ENCODE measurements at regions not wholly inside any gene's neighbourhood (a gene's known extent, or its start where the extent isn't known, plus 50 kb on each side); places are given as distances from the start of the nearest gene placed in this dataset.

GRCh38 chr14:84610086-84610485, 919.9 kb upstream of the FLRT2 start:
- no peak for DNase-seq (ENCODE audit: low read depth)

GRCh38 chr14:84622357-84622756, 907.6 kb upstream of the FLRT2 start:
- no peak for DNase-seq (ENCODE audit: low read depth)

DNA sequence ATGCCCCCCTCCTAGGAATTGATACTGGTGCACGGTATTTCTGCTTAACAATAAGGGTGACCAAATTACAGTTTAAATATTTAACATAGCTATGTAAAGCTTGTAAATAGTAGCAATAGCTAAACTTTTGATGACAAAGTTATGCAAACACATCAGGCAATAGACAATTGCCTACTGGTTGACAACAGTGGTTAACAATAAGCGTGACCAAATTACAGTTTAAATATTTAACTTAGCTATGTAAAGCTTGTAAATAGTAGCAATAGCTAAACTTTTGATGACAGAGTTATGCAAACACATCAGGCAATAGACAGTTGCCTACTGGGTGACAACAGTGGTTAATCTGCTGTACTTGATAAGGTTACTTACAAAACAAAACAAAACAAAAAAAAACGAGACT, 886.5 kb upstream of the FLRT2 start:
- no peak for DNase-seq (ENCODE audit: low read depth)

- DNase-seq (ENCODE audit: low read depth), result no peak
Measured at GRCh38 chr14:84646786-84647500, 883.0 kb upstream of the FLRT2 start.

- no peak for DNase-seq (ENCODE audit: low read depth)
Measured at GRCh38 chr14:84655014-84655413, 874.9 kb upstream of the FLRT2 start.

DNA sequence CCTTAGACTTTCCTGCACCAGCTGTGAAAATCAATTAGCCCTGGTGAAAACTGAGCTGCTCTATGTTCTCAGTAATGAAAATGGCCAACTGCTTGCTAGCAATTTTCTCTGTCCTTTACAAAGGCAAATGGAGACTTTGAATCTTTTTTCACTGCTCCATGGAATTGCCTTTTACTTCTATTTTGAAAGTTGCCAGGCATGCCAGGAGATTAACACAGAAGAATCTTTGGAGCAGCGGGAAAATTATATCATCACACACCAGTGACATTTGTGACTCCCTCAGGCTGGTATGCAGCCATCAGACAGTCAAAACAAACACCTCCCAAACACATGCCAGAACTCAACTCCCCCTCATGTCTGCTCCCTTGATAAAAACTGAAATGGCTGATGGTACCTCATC, 872.0 kb upstream of the FLRT2 start:
- DNase-seq (ENCODE audit: low read depth), result no peak

- DNase-seq (ENCODE audit: low read depth), result no peak
Measured at GRCh38 chr14:84670796-84671195, 859.1 kb upstream of the FLRT2 start.

DNA sequence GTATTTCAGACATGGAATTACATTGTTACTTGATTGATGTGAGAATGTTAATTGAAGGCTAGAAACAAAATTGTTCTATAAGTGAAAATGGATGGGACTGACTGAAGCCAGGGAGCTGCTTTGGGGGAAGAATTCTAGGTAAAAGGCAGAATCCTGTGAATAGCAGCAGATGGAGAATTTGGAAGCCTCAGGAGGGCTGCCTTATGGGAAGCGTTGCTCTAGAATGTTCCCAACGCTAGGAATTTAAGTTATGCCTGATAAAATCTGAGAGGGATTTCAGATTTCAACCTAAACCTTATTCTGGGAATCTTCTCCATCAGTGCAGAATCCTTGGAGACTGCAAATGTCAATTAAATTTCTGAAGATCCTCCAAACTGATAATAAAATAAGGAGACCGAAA, 858.2 kb upstream of the FLRT2 start:
- DNase-seq (ENCODE audit: low read depth), result no peak

GRCh38 chr14:84674636-84675035, 855.3 kb upstream of the FLRT2 start:
- no peak for DNase-seq (ENCODE audit: low read depth)

GRCh38 chr14:84686550-84686949, 843.4 kb upstream of the FLRT2 start:
- DNase-seq (ENCODE audit: low read depth), result no peak

DNA sequence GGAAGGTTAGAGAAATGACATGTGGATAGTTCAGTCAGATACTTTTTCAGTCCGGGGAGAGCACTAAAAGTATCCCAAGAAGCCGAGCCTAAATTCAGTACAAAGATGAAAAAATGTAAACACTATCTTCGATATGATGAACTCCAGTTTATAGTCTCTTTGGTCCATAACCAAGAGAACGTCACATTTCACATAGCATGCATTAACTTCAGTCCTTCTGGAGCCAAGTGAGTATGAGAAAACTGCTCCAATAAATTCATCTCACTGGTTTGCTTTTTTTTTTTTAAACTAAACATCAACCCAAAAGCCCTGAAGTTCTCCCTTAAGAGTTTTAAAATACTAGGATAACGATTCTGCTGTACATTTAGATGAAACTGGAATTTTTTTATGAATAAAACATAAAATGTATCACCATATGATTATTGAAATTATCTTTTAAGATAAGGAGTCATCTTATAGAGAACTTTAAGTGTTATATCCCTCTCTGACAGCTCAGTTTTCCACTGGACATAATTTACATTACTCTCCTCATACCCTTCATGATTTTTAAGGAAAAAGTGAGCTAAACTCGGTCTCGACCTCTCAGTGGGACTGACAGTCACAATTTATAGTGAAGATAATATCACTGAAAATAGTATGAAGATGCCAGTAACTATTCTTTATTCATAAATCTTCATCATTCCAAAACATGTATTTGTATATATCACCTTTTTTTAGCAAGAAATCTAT, 841.5 kb upstream of the FLRT2 start:
- DNase-seq (ENCODE audit: low read depth), result no peak

- DNase-seq (ENCODE audit: low read depth), result no peak
Measured at GRCh38 chr14:84694161-84694560, 835.8 kb upstream of the FLRT2 start.

- DNase-seq (ENCODE audit: low read depth), result no peak
Measured at GRCh38 chr14:84704601-84705000, 825.3 kb upstream of the FLRT2 start.

GRCh38 chr14:84707830-84708229, 822.1 kb upstream of the FLRT2 start:
- DNase-seq (ENCODE audit: low read depth), result no peak

DNA sequence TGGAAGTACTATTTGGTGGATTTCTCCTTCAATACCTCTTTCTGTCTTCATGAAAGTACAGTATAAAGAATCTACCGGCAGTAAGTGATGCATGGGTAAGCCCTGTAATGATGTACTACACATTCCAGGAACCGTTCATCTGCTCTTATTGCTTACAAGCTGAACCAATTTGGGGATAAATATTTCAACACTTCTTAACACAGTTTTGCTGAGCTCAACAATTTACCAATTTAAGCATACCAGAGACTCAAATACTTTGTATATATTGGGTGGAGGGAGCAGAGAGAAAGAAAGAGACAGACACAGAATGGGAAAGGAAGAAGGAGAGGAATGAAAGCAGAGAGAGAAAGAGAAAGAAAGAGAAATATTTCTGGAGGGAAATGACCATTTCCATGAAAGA, 821.1 kb upstream of the FLRT2 start:
- DNase-seq (ENCODE audit: low read depth), result no peak

- no peak for DNase-seq (ENCODE audit: low read depth)
Measured at GRCh38 chr14:84726471-84726870, 803.5 kb upstream of the FLRT2 start.

DNA sequence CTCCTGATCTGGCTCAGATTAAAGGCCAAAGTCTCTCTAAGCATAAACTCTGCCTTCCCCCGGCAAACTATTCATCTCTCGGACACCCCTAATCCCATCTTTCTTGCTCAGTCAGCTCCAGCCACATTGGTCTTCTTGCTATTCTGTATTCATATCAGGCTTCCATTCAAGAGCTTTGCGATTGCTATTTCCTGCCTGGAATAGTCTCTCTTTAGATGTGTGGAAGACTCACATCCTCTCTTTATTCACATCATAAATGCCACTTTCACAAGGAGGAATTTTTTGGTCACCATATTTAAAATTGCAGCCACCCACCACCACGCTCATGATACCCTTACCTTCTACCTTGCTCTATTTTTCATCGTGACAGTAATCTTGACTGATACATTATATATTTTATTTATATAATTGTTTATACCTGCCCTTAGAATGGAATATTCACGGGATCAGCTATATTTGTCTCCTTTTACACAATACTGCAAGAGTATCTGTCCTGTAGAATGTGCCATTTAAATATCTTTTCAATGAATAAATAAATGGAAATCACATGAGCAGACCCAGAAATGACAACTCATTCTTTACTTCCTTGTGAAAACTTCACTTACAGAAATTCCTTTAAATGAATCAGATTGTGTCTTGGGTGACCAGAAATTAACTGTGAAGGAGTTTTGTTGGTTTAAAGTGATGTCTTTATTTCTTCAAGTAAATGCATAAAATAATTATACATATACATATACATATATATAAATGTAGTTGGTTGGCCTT, 780.6 kb upstream of the FLRT2 start:
- DNase-seq (ENCODE audit: low read depth), result no peak

DNA sequence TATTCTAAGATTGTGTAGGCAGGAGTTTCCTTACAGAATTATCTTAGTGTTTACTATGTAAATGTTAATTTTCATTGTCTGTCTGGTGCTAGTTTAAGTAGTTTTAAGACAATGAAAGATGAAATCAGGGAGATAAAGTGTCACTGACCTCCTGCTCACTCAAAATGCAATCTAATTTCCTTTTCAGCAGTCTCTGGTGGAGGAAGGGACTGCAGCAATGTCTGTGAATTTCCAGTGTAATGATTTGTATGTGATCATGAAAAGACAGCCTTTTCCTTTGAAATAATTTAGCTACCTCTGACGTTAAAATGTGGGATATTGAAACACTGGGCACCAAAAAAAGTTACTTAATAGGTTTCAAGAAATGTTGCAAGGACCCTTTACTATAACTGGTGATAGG, 779.7 kb upstream of the FLRT2 start:
- DNase-seq (ENCODE audit: low read depth), result no peak

GRCh38 chr14:84750763-84751554, 779.0 kb upstream of the FLRT2 start:
- no peak for DNase-seq (ENCODE audit: low read depth)

DNA sequence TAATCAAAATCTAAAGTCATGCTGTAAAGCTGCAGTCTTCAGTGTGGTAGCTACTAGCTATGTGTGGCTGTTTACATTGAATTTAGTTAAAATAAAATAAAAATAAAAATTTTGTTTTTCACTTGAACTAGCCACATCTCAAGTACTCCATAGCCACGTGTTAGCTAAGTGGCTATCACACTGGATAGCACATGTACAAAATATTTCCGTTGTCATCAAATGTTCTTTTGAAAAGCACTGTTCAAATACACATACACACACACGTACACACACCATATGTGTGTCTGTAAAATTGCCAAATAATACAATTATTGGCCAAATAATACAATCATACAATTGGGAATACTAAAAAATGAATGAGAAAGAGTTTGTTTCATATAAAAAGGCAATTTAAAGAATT, 778.2 kb upstream of the FLRT2 start:
- DNase-seq (ENCODE audit: low read depth), result no peak

- DNase-seq (ENCODE audit: low read depth), result no peak
Measured at GRCh38 chr14:84760489-84761126, 769.3 kb upstream of the FLRT2 start.

DNA sequence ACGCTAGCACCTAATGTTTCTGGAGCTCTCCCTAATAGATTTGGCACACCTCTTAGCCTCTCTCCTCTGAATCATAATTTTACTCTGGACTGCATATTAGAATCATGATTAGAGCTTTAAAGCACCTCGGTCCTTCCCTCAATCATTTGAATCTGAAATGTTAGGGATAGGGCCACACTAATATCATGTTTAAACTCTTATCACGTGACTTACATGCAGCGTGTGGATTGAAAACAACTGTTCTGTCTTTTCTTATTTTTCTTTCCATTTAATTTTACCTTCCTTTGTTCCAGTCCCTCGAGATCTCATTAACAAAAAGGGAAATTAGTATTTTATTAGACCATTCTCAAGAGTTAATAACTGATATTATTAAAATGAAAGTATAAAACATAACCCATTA, 762.5 kb upstream of the FLRT2 start:
- DNase-seq (ENCODE audit: low read depth), result no peak

Measured in Daoy (cell line).